ENCODE measurements at regions not wholly inside any gene's neighbourhood (a gene's known extent, or its start where the extent isn't known, plus 50 kb on each side); places are given as distances from the start of the nearest gene placed in this dataset.
"Not testable (repeated sequence)": the region's sequence is repeated elsewhere in the genome, so short reads cannot be mapped to it uniquely, and the experiment has no call there.

GRCh38 chr10:33501161-33501560 is 166.7 kb upstream of the NRP1 start:
- DNase-seq (ENCODE audit: low read depth), result no peak

DNA sequence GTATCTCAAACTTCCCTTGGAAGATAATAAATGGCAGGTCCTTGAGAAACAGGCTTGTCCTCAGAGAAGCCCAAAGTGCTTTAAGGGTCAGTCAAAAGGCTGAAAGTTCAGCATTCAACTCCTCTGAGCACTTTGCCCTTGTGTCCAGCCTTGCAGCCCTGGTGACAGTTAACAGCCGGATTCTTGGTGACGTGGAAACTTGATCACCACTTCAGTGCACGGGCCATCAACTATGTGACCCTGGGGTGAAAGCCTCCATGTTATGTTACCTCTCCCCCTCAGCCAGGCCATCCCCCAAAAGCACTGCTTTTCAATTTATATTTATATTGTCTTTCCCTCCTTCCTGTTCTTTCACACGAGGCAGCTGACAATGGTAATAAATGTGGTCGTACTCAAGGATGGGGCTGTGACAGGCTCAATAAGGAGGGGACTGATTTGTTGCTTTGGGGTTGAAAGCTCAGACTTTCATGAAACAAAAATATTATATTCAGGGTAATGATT is 164.0 kb upstream of the NRP1 start:
- DNase-seq (ENCODE audit: low read depth), result no peak

DNA sequence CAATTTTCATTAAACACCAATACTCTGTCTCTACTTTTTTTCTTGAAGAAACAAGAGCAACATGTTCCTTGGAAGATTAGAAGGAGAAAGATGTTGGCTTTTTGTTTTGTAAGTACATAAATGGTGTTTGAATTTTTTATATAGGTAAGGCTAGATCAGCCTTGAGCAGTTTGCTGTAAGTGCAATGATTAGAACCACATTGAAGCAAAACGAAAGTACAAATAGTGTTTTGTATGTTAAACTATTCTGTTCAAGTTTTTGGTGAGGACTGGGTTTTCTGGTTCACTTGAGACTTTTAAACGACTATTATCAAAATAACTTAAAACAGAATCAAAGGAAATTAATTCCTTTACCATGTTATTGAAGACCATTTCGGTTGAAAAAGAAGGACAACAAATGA is 162.9 kb upstream of the NRP1 start:
- no peak for DNase-seq (ENCODE audit: low read depth)

- no peak for DNase-seq (ENCODE audit: low read depth)
Measured at GRCh38 chr10:33496096-33496495, 161.6 kb upstream of the NRP1 start.

DNA sequence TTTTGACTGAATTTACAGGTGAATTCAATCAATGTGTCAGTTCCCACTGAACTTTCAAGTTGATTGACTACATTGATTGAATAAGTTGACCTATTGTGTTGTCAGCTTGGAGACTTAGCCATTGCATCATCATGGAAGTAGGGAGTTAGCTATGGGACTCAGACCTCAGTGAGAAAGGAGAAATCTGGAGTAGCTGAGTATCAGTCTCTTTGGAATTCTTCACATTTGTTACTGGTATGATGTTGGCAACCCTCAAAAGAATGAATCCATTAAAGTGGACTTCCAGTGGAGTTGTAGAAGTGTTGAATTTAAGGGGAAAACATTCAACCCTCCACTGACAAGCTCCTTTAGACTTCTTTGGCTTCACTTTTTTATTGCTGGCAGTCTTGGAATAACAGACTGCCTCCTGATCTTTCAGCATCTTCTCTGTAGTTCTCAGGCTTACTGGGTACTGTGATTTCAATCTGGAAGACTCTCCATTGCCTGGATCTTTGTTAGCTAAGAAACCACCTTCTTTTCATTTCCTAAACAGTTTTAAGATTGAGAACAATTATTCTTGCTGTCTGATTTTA is 160.3 kb upstream of the NRP1 start:
- DNase-seq (ENCODE audit: low read depth), result no peak

DNA sequence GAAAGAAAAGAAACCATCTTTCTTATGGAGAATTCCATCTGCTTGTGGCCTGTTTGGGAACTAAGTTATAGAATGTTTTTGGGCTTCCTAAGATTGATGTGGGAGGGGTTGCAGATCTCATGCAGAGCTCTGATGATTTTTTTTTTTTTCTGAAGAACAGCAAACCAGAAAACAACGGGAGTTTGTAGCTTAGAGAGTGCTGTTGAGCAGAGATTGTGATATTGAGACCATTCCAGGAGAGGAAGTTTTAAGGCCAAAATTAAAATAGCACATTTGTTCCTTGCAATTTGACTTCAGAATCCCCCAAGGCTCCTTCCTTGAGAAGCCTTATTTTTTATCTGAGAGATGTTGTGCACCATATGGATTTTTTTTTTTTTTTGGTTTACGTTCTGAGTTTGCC is 159.5 kb upstream of the NRP1 start:
- no peak for DNase-seq (ENCODE audit: low read depth)

DNA sequence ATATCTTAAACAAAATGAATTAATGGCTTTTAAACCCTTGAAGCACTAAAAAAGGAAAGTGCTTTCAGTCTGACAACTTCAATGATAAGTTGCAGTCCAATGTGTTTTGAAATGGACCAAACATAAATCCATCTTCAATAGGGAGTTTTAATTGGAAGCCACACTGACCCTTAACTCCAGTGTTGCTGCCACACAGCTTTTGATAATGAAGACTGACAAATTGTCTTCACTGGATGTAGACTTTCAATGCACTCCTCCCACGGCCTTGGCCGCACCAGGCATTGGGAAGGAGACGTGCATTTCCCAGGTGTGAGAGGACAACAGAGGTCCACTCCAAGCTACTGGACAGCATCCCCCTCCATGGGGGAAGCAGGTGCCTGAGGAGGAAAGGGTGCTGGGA is 159.0 kb upstream of the NRP1 start:
- DNase-seq (ENCODE audit: low read depth), result no peak

DNA sequence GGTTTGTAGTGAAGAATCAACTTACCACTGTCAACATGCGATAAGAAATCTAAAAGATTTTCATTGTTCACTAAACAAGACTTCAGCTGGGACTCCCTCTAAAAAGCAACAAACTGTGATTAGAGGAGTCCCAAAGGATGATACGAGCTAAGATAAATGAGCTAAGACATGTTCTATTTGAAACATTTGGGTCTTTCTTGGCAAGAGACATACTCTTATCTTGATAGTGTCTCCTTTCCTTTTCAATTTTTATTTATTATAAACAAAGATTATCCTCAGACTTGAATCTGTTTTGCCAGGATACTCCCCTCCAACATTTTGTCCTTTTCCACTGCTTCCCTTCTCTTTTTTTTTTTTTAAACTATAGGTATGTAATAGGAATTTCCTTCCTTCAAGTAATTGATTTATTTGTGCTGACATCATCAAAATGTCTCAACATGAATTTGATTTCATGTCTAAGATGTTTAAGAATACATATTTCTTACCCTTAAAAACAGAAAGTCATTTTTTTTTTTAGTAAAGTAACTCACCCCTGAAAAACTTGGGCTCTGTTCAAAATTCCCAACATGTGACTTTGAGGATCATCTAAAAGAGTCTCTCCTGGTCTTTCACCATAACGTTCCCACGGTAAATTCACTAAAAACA is 158.4 kb upstream of the NRP1 start:
- no peak for DNase-seq (ENCODE audit: low read depth)

GRCh38 chr10:33489501-33490176 is 155.2 kb upstream of the NRP1 start:
- no peak for DNase-seq (ENCODE audit: low read depth)

DNA sequence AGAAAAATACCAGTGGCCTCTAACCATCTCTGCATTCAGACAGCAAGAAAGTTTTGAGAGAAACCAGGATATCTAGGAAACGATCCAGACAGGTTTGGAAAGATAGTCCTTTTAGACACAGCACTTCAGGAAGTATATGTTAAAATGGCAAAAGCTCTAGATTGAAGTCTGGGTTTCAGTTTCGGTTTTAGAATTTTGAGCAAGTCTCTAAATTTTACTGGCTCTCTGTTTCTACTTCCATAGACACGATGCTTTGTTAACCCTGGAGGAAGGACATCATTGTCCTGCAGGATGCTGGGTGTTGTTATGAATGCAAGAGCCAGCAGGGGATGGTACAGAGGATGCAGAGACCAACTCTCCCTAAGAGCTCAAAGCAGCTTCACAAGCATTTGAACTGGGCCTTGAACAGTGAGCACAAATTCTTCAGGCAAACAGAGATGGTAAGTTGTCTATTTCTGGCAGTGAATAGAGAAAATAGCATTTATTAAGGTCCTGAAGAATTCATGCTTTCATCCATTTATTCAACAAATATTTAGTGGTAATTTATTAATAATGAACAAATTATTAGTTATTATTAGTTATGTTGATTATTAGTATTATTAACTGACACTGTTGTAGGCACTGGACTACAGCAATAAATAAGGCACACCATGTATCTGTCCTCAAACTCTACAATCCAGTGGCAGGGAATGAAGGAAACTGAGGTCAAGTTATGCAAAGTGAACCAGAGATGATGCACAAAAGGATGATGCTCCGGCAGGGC is 152.7 kb upstream of the NRP1 start:
- no peak for DNase-seq (ENCODE audit: low read depth)

DNA sequence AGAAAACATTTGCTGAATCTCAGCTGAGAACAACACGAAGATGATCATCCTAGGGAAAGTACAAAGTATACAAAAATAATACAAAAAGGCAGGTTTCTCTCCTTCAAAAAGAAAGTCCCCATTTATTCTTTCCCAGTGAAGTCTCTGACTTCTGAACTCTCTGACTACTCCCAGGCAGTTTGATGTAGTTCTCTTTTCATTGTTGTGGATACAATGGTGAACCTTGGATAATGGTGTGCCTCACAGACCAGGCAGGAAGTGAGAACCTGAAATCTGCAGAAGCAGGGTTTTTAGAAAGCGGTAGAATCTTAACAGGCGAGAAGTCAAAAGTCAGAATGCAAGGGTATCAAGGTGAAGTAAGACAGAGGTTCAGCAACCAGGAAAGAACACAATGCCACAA is 150.8 kb upstream of the NRP1 start:
- DNase-seq (ENCODE audit: low read depth), result no peak

- no peak for DNase-seq (ENCODE audit: low read depth)
Measured at GRCh38 chr10:33484787-33485186, 150.3 kb upstream of the NRP1 start.

GRCh38 chr10:33483816-33484190 is 149.3 kb upstream of the NRP1 start:
- no peak for DNase-seq (ENCODE audit: low read depth)

DNA sequence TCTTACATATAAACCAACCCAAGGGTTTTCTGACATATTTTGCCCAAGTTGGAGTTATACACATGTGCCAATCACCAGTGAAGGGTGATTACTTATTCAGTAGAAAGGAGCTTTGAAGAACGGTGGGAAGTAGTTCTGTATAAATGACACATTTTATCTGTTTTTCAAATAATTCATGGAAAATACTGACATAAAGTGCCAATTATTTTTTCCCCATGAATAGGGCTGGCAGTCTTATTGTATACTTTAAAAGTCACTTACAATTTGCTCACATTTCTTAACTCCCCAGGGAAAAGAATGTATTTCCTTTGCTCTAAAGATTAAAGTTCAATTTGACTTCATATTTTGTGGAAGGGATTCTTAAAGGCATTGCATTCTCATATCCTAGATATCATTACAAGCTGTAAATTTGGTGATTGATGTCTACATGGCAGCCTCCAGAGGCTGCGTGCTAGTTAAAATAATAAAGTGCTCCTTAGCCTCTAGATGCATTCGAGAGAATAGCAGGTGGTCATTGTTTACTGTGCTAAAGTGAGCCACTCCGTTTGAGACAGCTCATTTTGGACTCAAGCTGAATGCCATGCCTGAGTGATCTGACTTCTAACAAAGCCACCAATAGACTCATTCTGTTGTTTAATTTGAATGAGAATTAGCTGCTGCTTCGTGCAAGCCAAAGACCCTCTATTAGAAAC is 148.8 kb upstream of the NRP1 start:
- DNase-seq (ENCODE audit: low read depth), result no peak

DNA sequence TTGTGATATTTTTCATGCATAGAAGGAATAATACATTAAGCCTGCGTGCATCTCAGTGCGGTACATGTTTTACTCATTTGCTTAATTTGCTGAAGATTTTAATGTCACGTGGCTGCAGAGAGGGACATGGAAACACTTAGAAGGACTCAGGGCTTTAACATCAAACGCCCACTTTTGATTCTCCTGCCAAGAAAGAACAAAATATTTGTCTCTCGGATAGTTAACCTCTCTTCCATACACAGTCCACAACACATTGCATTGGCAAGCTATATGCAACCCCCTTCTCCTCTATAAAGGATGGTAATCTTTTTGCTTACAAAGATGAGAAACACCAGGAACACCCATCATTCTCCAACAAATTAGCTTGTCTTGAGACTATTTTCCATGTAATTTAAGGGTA is 148.0 kb upstream of the NRP1 start:
- DNase-seq (ENCODE audit: low read depth), result no peak

DNA sequence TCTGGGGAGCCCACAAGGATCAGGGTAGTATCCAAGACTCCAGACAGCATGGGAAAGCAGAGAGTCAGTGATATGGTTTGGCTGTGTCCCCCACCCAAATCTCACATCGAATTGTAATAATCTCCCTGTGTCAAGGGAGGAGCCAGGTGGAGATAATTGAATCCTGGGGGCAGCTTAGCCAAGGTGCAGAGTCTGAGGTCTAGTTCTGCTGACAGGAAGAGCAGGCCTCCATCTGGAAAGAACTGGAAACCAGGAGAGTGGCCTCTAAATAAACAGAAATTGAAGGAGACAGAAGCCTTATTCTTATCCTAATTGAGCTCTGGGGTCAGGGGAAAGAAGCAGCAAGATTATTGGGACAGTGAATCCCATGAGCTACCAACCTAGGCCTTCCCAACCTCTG is 146.7 kb upstream of the NRP1 start:
- no peak for DNase-seq (ENCODE audit: low read depth)

DNA sequence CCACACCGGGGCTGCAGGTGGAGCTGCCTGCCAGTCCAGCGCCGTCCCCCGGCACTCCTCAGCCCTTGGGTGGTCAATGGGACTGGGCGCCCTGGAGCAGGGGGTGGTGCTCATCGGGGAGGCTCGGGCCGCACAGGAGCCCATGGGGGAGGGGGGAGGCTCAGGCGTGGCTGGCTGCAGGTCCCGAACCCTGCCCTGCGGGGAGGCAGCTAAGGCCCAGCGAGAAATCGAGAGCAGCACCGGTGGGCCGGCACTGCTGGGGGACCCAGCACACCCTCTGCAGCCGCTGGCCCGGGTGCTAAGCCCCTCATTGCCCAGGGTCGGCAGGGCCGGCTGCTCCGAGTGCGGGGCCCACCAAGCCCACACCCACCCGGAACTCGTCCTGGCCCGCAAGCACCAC is 145.9 kb upstream of the NRP1 start:
- not testable (repeated sequence) for DNase-seq (ENCODE audit: low read depth)

GRCh38 chr10:33478675-33479125 is 144.2 kb upstream of the NRP1 start:
- DNase-seq (ENCODE audit: low read depth), result no peak

DNA sequence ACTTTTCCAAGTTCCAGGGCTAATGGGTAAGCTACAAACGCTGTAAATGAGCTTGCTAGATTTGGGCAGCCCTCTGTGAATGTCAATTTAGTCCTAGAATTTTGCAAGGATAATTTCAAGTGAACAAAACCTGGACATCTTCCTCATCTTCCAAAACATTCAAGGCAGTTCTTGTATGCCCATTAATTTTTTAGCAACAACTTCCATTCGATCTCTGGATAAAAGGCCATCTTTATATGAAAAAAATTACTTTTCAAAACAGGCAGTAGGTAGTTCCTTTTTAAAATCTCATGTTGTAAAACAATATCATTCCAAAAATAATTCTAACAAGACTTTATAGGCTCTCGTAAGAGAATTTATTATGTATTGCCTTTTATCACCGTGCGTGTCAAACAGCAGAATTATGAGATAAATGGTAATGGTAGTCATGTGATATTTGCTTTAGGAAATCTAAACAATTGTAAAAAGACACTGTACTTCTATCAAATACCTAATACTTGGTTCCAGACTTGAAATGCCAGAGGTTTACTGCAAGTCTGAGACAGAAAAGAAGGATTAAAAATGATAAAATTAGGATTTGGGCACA is 143.7 kb upstream of the NRP1 start:
- DNase-seq (ENCODE audit: low read depth), result no peak

- DNase-seq (ENCODE audit: low read depth), result no peak
Measured at GRCh38 chr10:33477291-33478088, 143.0 kb upstream of the NRP1 start.

GRCh38 chr10:33476757-33477273 is 142.3 kb upstream of the NRP1 start:
- no peak for DNase-seq (ENCODE audit: low read depth)

All from activated T-cell treated with anti-CD3 and anti-CD28 coated beads for 48 hours (primary cell).